ENCODE measurements at regions not wholly inside any gene's neighbourhood (a gene's known extent, or its start where the extent isn't known, plus 50 kb on each side); places are given as distances from the start of the nearest gene placed in this dataset.

GRCh38 chr12:47586952-47587669 lies 118.7 kb downstream of the RPAP3 start:
- no peak overlapping the region for H3K9ac ChIP-seq (ENCODE audit: low read depth, low read length)
- H3K4me1 ChIP-seq (ENCODE audit: insufficient read depth, low read length) = peaks cover 4% of the 10 kb centered on the region; the same call in 1 of the 2 replicates
- no peaks in the 10 kb centered on the region for H3K9me3 ChIP-seq (ENCODE audit: insufficient read depth, low read depth, low read length)
- H3K36me3 ChIP-seq (ENCODE audit: insufficient read depth, low read length) = no peaks in the 10 kb centered on the region
- 96% methylated on average over 3 of the region's 4 CpGs for WGBS
- H3K4me3 ChIP-seq (ENCODE audit: low read length) = no peak overlapping the region
- H3K27me3 ChIP-seq (ENCODE audit: insufficient read depth, low read length) = no peaks in the 10 kb centered on the region
- H3K27ac ChIP-seq (ENCODE audit: low read depth, low read length) = no peak overlapping the region

GRCh38 chr12:47585507-47585906 lies 120.3 kb downstream of the RPAP3 start:
- no peaks in the 10 kb centered on the region for H3K36me3 ChIP-seq (ENCODE audit: insufficient read depth, low read length)
- no peak overlapping the region for H3K4me3 ChIP-seq (ENCODE audit: low read length)
- no peaks in the 10 kb centered on the region for H3K9me3 ChIP-seq (ENCODE audit: insufficient read depth, low read depth, low read length)
- H3K27ac ChIP-seq (ENCODE audit: low read depth, low read length) = no peak overlapping the region
- H3K27me3 ChIP-seq (ENCODE audit: insufficient read depth, low read length) = no peaks in the 10 kb centered on the region
- no peak overlapping the region for H3K9ac ChIP-seq (ENCODE audit: low read depth, low read length)
- H3K4me1 ChIP-seq (ENCODE audit: insufficient read depth, low read length) = no peaks in the 10 kb centered on the region
- 85% methylated on average over 2 of the region's 2 CpGs for WGBS

- H3K4me3 ChIP-seq (ENCODE audit: low read length) = no peak overlapping the region
- no peak overlapping the region for H3K27ac ChIP-seq (ENCODE audit: low read depth, low read length)
- peaks cover 5% of the 10 kb centered on the region; the same call in 1 of the 2 replicates for H3K4me1 ChIP-seq (ENCODE audit: insufficient read depth, low read length)
- no peak overlapping the region for H3K9ac ChIP-seq (ENCODE audit: low read depth, low read length)
- WGBS = 95% methylated on average over 4 of the region's 4 CpGs
- no peaks in the 10 kb centered on the region for H3K9me3 ChIP-seq (ENCODE audit: insufficient read depth, low read depth, low read length)
- no peaks in the 10 kb centered on the region for H3K27me3 ChIP-seq (ENCODE audit: insufficient read depth, low read length)
- no peaks in the 10 kb centered on the region for H3K36me3 ChIP-seq (ENCODE audit: insufficient read depth, low read length)
Observed at GRCh38 chr12:47578836-47579235, 127.0 kb downstream of the RPAP3 start.

GRCh38 chr12:47577206-47577989 lies 128.4 kb downstream of the RPAP3 start:
- no peaks in the 10 kb centered on the region for H3K36me3 ChIP-seq (ENCODE audit: insufficient read depth, low read length)
- H3K27ac ChIP-seq (ENCODE audit: low read depth, low read length) = no peak overlapping the region
- WGBS = 88% methylated on average over 6 of the region's 7 CpGs
- no peak overlapping the region for H3K4me3 ChIP-seq (ENCODE audit: low read length)
- H3K27me3 ChIP-seq (ENCODE audit: insufficient read depth, low read length) = no peaks in the 10 kb centered on the region
- no peak overlapping the region for H3K9ac ChIP-seq (ENCODE audit: low read depth, low read length)
- H3K9me3 ChIP-seq (ENCODE audit: insufficient read depth, low read depth, low read length) = no peaks in the 10 kb centered on the region
- peaks cover 5% of the 10 kb centered on the region; the same call in 1 of the 2 replicates for H3K4me1 ChIP-seq (ENCODE audit: insufficient read depth, low read length)

GRCh38 chr12:47576289-47576945 lies 129.4 kb downstream of the RPAP3 start:
- no peak overlapping the region for H3K4me3 ChIP-seq (ENCODE audit: low read length)
- H3K9ac ChIP-seq (ENCODE audit: low read depth, low read length) = no peak overlapping the region
- H3K27ac ChIP-seq (ENCODE audit: low read depth, low read length) = no peak overlapping the region
- H3K27me3 ChIP-seq (ENCODE audit: insufficient read depth, low read length) = no peaks in the 10 kb centered on the region
- no peaks in the 10 kb centered on the region for H3K36me3 ChIP-seq (ENCODE audit: insufficient read depth, low read length)
- H3K9me3 ChIP-seq (ENCODE audit: insufficient read depth, low read depth, low read length) = no peaks in the 10 kb centered on the region
- WGBS = 80% methylated on average over 7 of the region's 7 CpGs
- peaks cover 5% of the 10 kb centered on the region; the same call in 1 of the 2 replicates for H3K4me1 ChIP-seq (ENCODE audit: insufficient read depth, low read length)

GRCh38 chr12:47574252-47575021 lies 131.4 kb downstream of the RPAP3 start:
- no peaks in the 10 kb centered on the region for H3K27me3 ChIP-seq (ENCODE audit: insufficient read depth, low read length)
- H3K4me3 ChIP-seq (ENCODE audit: low read length) = no peak overlapping the region
- peaks cover 5% of the 10 kb centered on the region; the same call in 1 of the 2 replicates for H3K4me1 ChIP-seq (ENCODE audit: insufficient read depth, low read length)
- H3K27ac ChIP-seq (ENCODE audit: low read depth, low read length) = no peak overlapping the region
- no peaks in the 10 kb centered on the region for H3K9me3 ChIP-seq (ENCODE audit: insufficient read depth, low read depth, low read length)
- H3K36me3 ChIP-seq (ENCODE audit: insufficient read depth, low read length) = no peaks in the 10 kb centered on the region
- H3K9ac ChIP-seq (ENCODE audit: low read depth, low read length) = no peak overlapping the region
- 93% methylated on average over 1 of the region's 1 CpG for WGBS

GRCh38 chr12:47573146-47573659 lies 132.6 kb downstream of the RPAP3 start:
- peaks cover 5% of the 10 kb centered on the region; the same call in 1 of the 2 replicates for H3K4me1 ChIP-seq (ENCODE audit: insufficient read depth, low read length)
- 96% methylated on average over 1 of the region's 1 CpG for WGBS
- no peaks in the 10 kb centered on the region for H3K36me3 ChIP-seq (ENCODE audit: insufficient read depth, low read length)
- H3K9me3 ChIP-seq (ENCODE audit: insufficient read depth, low read depth, low read length) = no peaks in the 10 kb centered on the region
- no peak overlapping the region for H3K4me3 ChIP-seq (ENCODE audit: low read length)
- H3K9ac ChIP-seq (ENCODE audit: low read depth, low read length) = no peak overlapping the region
- no peaks in the 10 kb centered on the region for H3K27me3 ChIP-seq (ENCODE audit: insufficient read depth, low read length)
- no peak overlapping the region for H3K27ac ChIP-seq (ENCODE audit: low read depth, low read length)

GRCh38 chr12:47570151-47570550 lies 135.7 kb downstream of the RPAP3 start:
- Histone ChIP-seq H3K4me3 (ENCODE audit: low read length) (no peak overlapping the region), H3K36me3 (ENCODE audit: insufficient read depth, low read length) (no peaks in the 10 kb centered on the region), H3K27me3 (ENCODE audit: insufficient read depth, low read length) (no peaks in the 10 kb centered on the region), H3K9me3 (ENCODE audit: insufficient read depth, low read depth, low read length) (no peaks in the 10 kb centered on the region), H3K27ac (ENCODE audit: low read depth, low read length) (no peak overlapping the region), H3K4me1 (ENCODE audit: insufficient read depth, low read length) (no peaks in the 10 kb centered on the region), H3K9ac (ENCODE audit: low read depth, low read length) (no peak overlapping the region)
- 83% methylated on average over 3 of the region's 3 CpGs for WGBS

GRCh38 chr12:47562201-47562600 lies 143.6 kb downstream of the RPAP3 start:
- no peak overlapping the region for H3K27ac ChIP-seq (ENCODE audit: low read depth, low read length)
- H3K4me1 ChIP-seq (ENCODE audit: insufficient read depth, low read length) = 0 out of 2 replicates have a peak, but pooled peaks cover 6% of the 10 kb centered on the region
- no peaks in the 10 kb centered on the region for H3K9me3 ChIP-seq (ENCODE audit: insufficient read depth, low read depth, low read length)
- no peak overlapping the region for H3K4me3 ChIP-seq (ENCODE audit: low read length)
- no peaks in the 10 kb centered on the region for H3K36me3 ChIP-seq (ENCODE audit: insufficient read depth, low read length)
- WGBS = 90% methylated on average over 2 of the region's 3 CpGs
- H3K27me3 ChIP-seq (ENCODE audit: insufficient read depth, low read length) = no peaks in the 10 kb centered on the region
- no peak overlapping the region for H3K9ac ChIP-seq (ENCODE audit: low read depth, low read length)

- H3K27ac ChIP-seq (ENCODE audit: low read depth, low read length) = no peak overlapping the region
- H3K9ac ChIP-seq (ENCODE audit: low read depth, low read length) = no peak overlapping the region
- no peaks in the 10 kb centered on the region for H3K36me3 ChIP-seq (ENCODE audit: insufficient read depth, low read length)
- H3K9me3 ChIP-seq (ENCODE audit: insufficient read depth, low read depth, low read length) = no peaks in the 10 kb centered on the region
- H3K27me3 ChIP-seq (ENCODE audit: insufficient read depth, low read length) = no peaks in the 10 kb centered on the region
- 88% methylated on average over 2 of the region's 2 CpGs for WGBS
- no peak overlapping the region for H3K4me3 ChIP-seq (ENCODE audit: low read length)
- peaks cover 10% of the 10 kb centered on the region; the same call in 1 of the 2 replicates for H3K4me1 ChIP-seq (ENCODE audit: insufficient read depth, low read length)
Observed at GRCh38 chr12:47561746-47562145, 144.1 kb downstream of the RPAP3 start.
